Left lobe of liver (tissue), 2 donors: ENCODE measurements at regions not wholly inside any gene's neighbourhood (a gene's known extent, or its start where the extent isn't known, plus 50 kb on each side); places are given as distances from the start of the nearest gene placed in this dataset.

ENCODE experiments used
- ATAC-seq: fragments of 200-7000 bp; cut with Tn5 transposase; one replicate; pipeline ENCODE4 v1.9.1; 2020; ENCODE audit warnings: mild to moderate bottlenecking, moderate library complexity
- DNase-seq: peaks from one replicate; pipeline ENCODE4 v3.0.0-alpha.2; 2020; ENCODE audit warnings: low spot score
- donor health status: DM: no; HTN: no; CAD: no; lungs with moderate emphysema.
- donor health status: DM: no; HTN: yes; CAD: no.

DNA sequence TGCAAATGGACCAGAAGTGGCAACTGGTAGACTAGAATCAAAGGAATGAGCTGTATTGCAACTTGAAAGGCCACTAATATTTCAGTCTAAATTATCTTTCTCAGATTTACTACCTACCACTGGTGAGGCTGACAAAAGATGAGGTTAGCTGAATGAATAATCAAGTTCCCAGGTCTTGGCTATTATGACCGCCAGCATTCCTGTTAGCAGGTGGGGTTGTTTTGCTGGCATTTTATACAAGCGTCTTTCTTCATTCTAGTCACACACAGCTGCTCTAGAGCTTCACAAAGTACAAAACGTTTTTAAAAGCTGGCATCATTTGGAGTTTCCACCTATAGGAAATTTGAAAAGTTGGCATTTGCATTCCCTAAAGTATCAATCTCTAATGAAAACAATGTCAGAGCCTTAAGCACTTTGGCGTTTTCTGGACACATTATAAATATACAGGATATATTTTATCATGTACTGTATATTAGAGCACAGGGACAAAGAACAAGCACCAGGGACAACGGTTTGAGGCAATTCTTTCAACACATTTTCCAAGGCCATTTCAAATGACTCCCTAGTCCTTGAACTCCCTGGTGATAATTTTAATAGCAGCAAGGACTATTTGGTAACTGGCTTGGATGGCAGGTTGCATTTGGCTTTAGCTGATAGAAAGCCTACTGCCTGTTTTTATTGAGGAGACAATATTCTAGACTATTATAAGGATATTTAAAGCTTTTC, 410.2 kb upstream of the CHST9 start:
- no peak for DNase-seq
- ATAC-seq: no peak

DNA sequence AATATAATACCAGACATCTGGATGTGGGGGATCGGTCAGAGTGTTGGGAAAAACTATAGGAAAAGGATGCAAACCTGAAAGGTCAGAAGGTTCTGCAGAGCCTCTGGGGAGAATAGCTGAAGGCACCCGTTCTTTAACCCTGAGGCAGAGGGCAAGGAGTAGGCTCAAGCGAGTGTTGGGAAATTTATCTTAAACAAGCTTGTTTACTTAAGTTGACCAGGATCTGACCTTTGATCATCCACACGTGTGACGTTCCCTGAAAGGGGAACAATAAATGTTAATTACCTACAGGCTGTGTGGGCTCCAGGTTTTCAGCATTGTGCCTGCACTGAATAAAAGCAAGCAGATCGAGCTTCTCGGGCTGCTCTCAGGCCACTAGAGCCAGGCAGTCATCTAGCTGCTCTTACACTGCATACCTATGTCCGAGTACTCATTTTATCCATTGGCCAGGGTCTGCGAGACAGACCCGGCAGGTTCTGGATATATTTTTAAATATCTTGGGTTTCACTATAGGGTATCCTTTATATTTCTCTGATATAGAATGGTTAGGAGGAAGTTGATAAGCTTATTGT, 400.6 kb upstream of the CHST9 start:
- peak; percentile 47 for DNase-seq
- peak; percentile 81 for ATAC-seq

DNA sequence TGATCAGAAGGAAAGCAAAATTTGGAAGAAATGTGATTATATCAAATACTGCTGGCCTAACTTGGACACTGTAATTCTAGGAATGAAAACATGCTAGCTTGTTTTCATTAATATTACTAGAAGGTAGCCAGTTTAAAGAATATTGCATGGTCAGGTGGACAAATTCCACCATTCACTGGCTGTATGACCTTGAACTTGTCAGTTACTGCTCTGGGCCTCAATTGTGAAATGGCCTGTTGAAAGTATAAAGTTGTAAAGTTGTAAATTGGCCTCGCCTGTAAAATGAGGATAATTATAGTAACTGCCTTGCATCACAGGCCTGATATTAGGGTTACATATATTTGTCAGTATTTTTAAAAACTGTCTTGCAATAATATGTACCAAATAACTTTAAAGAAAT, 398.4 kb upstream of the CHST9 start:
- ATAC-seq (peak; percentile 46), DNase-seq (no peak)

DNA sequence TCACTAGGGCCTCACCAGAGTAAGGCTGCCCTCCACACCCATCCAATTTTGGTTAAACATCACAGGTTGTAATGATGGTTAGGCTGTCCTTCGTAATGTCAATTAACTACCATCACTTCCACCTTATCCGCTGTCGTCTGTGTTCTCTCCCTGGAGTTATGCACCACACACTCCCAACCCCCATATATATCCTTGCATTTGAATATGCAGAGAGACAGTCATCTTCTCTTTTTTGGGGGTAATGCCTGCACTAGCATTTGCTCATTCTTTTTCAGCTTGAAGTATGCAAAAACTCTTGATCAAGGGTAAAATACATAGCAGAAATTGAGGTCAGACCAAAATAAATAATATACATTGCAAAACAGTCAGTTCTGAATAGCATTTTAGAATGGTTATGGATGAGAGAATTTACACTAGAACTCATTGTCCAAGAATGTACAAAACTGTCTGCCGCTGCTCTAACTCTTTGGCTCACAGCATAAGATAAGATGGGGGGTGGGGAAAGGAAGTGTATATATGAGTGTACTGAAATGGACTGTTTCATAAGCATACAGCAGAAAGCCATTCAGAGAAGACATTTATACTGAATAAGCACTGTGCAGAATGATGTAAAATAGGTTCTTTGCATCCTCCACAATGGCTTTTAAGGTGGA, 397.8 kb upstream of the CHST9 start:
- DNase-seq (no peak), ATAC-seq (no peak)

DNA sequence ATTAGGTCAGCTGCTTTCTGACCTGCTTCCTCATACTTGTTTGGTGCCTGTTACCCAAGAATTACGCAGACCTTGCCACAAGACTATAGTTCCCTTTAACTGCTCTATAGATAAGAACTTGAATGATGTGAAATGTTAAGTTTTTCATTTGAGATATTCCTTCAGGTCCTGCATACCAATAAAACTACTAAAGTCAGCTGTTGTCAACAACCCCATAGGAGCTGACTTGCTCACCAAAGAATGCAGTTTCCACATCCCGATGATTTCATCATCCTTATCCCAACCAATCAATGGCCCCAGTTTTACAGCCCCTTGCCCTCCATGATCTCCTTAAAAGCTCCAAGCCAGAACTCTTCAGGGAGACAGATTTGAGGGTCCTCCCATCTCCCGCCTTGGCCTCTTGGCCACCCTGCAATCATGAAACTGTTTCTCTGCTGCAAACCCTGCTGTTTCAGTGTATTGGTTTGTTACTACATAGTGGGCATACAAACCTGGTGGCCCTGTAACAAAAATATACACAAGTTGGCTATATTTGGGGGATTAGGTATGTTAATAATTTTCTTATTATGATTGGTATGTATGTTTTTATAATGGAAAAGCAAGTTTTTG, 396.3 kb upstream of the CHST9 start:
- ATAC-seq (no peak), DNase-seq (no peak)

DNA sequence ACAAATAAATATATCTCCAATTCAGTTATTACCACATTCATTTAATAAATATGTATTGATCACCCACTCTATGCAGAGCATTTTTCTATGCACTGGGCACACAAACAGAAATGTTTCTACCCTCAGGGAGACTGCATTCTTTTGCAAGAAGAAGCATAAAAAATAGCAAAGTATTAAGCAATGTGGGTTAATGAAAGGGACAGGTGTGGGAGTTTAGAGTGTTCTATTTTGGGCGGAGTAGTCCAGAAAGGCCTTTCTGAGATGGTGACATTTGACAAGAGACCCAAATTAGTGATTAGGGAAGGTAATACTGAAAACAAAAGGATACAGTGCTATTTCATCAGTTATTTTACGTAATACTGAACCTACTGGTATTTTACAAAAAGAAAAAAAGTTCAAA, 394.3 kb upstream of the CHST9 start:
- DNase-seq (no peak), ATAC-seq (no peak)

DNA sequence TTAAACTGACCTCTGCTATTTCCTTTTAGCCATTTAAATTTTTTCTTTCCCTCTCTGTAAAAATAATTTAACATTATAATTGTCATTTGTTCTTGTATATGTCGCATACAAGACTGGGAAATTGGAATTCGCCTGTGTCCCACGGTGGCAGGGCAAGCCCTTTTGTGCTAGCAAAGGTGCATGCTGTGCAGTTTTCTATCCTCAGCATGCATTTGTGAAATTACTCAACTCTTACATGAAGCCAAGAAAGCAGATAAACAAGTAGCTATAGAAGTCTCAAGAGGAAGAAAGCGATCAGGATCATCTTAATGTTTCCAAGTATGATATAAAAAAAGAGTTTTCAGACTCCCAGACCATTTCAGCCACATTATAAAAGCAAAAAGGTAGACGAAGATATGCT, 392.6 kb upstream of the CHST9 start:
- no peak for DNase-seq
- no peak for ATAC-seq

DNA sequence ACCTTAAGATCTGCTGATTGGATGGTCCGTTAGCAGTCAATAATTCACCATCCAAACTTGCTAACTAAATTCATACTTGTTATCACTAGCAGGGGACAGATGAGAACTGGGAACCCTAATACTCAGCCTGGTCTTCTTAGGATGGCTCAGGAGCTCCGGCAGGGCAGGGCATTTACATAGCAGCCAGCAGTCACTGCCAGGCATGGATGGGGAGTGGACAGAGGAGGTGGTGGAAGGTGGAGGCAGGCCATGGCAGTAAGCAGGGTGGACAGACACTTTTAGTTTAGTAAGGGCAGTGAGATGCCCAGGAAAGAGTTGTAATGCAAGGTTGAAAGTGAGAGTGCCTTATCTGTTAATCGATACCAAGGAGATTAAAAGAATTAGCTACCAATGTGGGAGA, 392.2 kb upstream of the CHST9 start:
- ATAC-seq (no peak), DNase-seq (no peak)

DNA sequence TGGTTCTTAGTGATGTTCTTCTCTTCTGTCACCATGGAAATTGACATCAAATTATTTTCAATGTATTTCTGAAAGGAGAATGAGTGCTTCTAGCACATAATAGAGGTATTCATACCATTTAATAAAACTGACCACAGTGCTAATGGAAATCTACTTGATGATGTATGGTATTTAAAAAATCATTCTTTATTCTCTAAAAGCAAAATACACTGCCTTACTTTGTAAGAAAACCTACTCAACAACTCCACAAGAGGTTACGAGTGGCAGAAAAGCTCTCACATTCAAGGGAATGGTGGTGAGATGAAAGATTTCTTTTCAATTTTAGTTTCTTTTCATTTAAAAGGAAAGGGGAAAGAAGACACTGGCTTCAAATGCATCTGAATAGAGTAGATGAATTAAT, 382.3 kb upstream of the CHST9 start:
- ATAC-seq (no peak), DNase-seq (no peak)

DNA sequence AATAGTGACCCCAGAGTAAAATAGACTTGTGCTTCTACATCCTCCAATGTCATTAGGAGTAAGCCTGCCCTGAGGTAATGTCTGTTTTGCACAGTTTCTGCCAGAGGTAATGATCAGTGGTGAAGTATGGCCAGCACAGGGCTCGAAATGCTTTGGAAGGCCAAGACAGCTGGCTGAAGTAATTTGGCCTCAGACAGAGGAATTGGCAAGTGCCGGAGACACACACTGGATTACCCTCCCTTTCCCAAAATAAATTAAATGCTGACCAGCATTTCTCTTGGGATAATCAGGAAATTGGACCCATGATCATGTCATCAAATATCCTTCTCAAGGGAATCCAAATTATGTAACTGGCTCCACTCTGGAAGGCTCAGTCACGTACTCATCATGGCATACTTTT, 379.0 kb upstream of the CHST9 start:
- DNase-seq (no peak), ATAC-seq (no peak)

DNA sequence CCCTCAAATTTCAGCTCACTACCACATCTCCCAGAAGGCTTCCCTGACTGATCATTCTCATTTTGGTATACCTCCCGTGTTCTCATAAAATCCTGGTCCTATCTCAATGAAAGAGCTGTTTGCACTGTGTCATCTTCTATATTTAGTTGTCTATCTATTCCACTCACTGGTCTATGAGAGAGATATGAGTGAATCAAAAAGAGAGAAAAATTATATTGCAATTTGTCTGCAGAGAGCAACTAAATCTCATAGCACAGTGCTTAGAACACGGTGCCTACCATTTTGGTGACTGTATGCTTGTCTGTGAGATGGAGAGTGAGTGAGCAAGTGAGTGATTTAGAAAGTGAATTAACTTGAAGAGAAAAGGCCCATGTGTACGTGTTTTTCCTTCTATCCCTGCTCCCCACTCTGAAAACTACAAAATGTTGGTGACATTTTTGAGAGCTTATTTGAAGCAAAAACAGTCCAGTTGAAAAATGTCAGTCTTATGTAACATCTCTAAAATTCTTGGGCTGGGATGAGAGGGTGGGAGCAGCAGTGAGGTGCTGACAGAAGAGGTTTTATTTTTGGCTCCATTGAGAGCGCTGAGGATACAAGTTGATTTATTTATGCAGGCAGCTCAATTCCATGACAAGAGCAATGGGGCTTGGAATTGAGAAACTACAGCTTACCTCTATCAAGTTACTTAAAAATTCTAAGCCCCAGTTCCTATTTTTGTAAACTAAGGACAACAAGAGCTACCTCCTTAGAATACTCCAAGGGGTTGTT, 373.5 kb upstream of the CHST9 start:
- ATAC-seq (no peak), DNase-seq (no peak)

DNA sequence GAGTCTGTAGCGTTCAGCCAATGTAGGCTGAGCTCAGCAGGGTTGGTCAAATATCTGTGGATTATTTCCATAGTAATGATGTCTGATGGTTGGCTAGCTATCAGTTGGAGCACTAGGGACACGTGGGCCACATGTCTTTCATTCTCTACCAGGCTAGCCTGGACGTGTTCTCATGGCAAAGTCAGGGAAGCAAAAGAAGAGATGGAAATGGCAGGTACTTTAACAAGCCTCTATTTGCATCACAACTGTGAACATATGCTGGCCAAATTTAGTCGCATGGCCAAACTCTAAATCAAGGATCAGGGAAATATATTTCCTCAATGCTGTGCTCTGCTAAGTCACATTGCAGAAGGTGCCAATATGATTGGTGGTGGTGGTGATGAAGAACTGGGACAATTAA, 371.6 kb upstream of the CHST9 start:
- no peak for DNase-seq
- ATAC-seq: no peak

DNA sequence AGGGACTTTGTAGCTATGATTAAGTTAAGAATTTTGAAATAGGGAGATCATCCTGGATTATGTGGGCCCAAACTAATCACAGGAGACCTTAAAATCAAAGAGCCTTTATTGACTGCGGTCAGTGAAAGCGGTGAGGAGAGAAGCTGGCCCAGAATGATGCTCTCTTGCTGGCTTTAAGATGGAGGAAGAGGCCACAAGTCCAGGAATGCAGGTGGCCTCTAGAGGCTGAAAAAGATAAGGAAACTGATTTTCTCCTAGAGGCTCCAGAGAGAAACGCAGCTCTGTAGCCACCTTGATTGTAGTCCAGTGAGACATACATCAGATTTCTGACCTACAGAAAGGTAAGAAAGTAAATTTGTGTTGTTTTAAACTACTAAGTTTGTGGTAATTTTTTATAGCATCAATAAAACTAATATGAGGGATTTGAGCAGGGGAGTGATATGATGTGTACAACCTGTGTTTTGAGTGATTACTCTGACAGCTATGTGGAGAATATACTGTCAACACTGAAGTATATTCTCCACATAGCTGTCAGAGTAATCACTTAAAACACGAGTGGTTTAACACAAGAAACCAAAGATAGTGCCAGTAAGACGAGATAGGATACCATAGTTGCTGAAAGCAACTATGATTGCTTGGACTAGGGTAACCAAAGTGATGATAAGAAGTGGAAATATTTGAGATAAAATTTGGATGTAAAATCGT, 364.4 kb upstream of the CHST9 start:
- ATAC-seq (no peak), DNase-seq (no peak)

DNA sequence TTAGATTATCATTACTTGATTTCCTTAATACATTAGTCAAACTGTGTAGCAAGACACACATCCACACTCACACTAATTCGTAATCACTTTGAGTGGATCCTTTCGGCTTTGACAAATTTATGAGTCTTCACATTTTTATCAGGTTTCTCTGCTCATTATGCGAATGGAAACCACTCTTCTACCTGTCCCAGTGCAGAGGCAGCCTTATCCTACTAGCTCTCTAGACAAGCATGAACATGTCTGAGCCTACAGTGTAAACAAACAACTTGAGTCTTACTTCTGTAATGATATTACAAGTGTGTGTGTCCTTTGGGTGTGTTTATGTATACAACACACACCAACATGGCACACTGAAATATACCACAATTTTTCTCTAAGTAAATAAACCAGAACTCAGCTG, 361.9 kb upstream of the CHST9 start:
- DNase-seq (no peak), ATAC-seq (no peak)

DNA sequence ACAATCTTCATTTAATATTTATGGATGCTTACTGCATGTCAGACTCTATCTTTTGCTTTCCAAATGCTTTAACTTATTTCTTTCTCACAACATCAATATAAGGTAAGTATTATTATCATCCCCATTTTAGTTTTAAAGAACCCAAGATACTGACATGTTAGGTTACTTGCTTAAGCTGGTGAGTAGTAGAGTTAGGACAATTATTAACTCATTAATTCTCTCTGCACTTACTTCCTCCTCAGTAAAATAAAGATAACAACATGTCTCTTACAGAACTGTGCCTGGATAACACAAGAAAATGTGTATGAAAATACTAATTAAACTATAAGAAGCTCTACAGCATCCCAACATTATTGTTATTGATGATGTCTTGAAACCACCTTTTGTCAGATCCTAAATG, 359.1 kb upstream of the CHST9 start:
- no peak for DNase-seq

DNA sequence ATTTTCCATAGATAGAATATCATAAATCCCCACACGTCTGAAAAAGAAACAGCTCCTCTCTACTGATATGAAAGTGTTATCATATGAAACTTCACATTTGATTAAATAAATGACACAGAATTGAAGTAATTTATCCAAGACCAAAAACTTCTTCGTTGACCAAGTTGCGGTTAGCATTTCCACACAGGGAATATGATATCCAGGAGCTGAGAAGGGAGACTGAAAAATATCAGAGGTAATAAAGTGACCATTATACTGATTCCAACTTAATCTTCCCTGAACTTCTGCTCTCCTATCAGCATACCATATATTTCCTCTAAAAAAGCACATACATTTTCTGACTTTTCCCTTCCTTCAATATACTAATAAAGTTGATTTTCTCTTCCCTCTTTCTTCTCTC, 356.2 kb upstream of the CHST9 start:
- no peak for ATAC-seq

More for the DNA sequence above, 359.1 kb upstream of the CHST9 start:
- no peak for ATAC-seq

DNA sequence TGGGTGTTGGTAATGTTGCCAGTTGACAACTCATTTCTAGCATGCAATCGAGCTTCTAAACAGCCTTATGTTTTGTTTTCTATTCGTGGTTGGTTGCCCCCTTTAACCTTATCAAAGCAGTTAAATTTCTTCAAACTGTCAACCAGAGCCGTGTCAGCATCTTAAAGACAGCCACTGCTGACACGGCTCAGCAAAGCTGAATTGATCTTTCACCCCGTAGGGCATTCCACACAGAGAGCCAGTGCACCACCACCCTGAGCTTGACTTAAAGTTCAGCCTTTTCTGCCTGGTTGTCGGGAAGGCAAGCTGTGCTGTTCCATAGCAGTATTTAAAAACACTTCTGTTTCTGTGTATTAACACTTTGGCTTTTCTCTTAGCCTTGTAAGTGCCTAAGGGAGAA, 355.0 kb upstream of the CHST9 start:
- DNase-seq (no peak), ATAC-seq (no peak)

More for the DNA sequence above, 356.2 kb upstream of the CHST9 start:
- no peak for DNase-seq

DNA sequence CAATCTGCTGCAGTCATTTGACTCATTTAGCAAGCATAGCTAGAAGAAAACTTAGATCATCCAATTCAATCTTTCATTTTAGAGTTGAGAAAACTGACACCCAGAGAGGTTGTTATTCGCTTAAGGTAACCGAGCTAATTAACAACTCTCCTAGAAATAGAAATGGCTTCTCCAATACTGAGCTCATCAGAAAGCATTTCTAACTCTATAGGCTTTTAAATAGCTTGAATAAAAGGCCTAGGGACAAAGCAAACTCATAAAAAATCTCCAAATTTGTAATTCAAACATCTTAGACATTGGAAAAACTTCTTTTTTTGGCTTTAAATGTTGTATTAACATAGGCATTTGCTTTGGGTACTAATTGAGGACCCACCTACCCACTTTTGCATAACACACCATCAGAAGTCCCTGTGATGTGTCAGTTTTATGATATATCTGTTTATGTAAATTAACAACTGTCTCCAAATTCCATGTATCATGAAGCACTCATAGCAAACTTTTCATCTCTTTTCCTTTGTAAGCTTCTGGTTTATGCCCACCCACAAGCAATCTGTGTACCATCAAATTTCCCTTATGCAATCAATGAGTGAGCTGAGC, 343.9 kb upstream of the CHST9 start:
- DNase-seq: no peak
- no peak for ATAC-seq

DNA sequence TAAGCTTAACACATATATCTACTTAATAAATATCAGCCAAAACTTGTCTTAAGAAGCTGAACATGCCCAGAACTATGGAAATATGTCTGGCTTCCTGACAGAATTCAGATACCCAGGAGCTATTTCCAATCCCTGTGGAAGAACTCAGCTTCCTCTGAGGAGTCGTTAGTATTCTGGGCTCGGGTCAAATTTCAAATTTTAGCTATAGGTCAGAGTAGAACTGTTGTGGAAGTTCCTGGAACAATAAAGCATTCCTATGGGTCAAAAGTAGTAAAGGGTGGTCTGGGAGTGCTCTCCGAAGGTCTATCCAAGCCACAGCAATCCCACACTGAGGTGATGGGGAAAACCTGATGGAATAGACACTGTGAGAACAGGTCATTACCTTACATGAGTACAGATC, 342.7 kb upstream of the CHST9 start:
- ATAC-seq (no peak), DNase-seq (no peak)

DNA sequence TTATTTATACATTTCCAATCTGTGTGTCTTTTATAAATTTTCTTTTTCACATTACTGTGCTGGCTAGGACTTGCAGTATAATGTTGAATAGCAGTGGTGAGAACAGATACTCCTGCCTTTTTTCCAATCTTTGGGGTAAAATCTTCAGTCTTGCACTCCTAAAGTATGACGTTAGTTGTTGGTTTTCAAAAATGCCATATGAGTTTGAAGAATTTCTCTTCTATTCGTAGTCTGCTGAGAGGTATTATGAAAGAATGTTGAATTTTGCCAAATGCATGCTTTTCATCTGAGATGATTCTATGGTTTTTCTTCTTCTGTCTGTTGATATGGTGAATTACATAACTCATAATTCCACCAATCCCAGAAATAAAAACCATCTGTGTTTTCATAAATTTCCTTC, 335.3 kb upstream of the CHST9 start:
- ATAC-seq: no peak
- DNase-seq: no peak
